Osteoblast (primary cell): ENCODE measurements at regions not wholly inside any gene's neighbourhood (a gene's known extent, or its start where the extent isn't known, plus 50 kb on each side); places are given as distances from the start of the nearest gene placed in this dataset.
"Not testable (repeated sequence)": the region's sequence is repeated elsewhere in the genome, so short reads cannot be mapped to it uniquely, and the experiment has no call there.

Experiments used
- DNase-seq: peaks from one replicate; pipeline ENCODE4 v3.0.0; 2011; ENCODE audit warnings: low spot score, mixed read lengths; ENCODE audit not compliant: insufficient read length; ENCODE audit errors: missing footprints
- H2AFZ ChIP-seq: 2 replicates; pipeline ENCODE4 v1.6.0; 2011; ENCODE audit warnings: mild to moderate bottlenecking, low read length
- H3K27ac ChIP-seq: 2 replicates; pipeline ENCODE4 v1.5.1; 2011; ENCODE audit warnings: mild to moderate bottlenecking, low read depth, low read length, moderate library complexity
- H3K27me3 ChIP-seq: 2 replicates; pipeline ENCODE4 v1.6.0; 2012; ENCODE audit warnings: mild to moderate bottlenecking, control low read depth, inconsistent platforms, low read length, moderate library complexity; ENCODE audit not compliant: insufficient read depth
- H3K36me3 ChIP-seq: 2 replicates; pipeline ENCODE4 v1.5.1; 2011; ENCODE audit warnings: mild to moderate bottlenecking, low read length, control low read depth, moderate library complexity; ENCODE audit not compliant: insufficient read depth
- H3K4me1 ChIP-seq: 2 replicates; pipeline ENCODE4 v1.5.1; 2011; ENCODE audit warnings: mild to moderate bottlenecking, low read length, control low read depth, moderate library complexity; ENCODE audit not compliant: insufficient read depth
- H3K4me2 ChIP-seq: 2 replicates; pipeline ENCODE4 v1.6.0; 2011; ENCODE audit warnings: mild to moderate bottlenecking, low read length; ENCODE audit not compliant: insufficient read depth
- H3K4me3 ChIP-seq: fragments of 200-600 bp; sonication (generic); 3 replicates; pipeline ENCODE4 v1.5.1; 2012; ENCODE audit warnings: mild to moderate bottlenecking, low read length, inconsistent platforms; ENCODE audit not compliant: insufficient read depth
- H3K79me2 ChIP-seq: 2 replicates; pipeline ENCODE4 v1.6.0; 2012; ENCODE audit warnings: mild to moderate bottlenecking, low read length, control low read depth, inconsistent platforms; ENCODE audit not compliant: insufficient read depth
- H3K9me3 ChIP-seq: 2 replicates; pipeline ENCODE4 v1.5.1; 2011; ENCODE audit warnings: low read depth, low read length, control low read depth
- H4K20me1 ChIP-seq: 2 replicates; pipeline ENCODE4 v1.6.0; 2012; ENCODE audit warnings: mild to moderate bottlenecking, low read length, control low read depth; ENCODE audit not compliant: insufficient read depth
- CTCF ChIP-seq: IDR thresholded peaks from 2 replicates; pipeline ENCODE4 v1.5.1; 2011; ENCODE audit warnings: mild to moderate bottlenecking, low read depth, low read length, moderate library complexity; ENCODE audit errors: extremely low read depth

DNA sequence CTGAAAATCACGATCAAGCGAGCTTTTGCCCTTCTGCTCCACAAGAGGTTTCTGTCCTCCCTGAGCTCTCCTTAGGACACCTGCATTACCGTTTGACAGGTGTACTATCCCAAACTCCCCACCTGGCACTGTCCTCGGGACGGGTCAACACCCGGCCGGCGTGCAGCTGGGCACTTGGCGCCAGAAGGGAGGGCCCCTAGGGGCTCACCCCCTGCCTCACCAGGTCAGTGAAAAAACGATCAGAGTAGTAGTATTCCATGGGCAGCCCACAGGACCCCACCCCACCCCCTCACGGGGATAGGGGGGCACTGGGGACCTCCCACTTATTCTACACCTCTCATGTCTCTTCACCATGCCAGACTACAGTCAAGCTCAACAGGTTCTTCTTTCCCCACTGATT is 117.6 kb upstream of the ANKRD30BL start:
- no peaks in the 10 kb centered on the region for H3K79me2 ChIP-seq
- H2AFZ ChIP-seq, result no peak overlapping the region
- no peak overlapping the region for H3K27ac ChIP-seq
- peaks cover 2% of the 10 kb centered on the region for H3K9me3 ChIP-seq
- no peak overlapping the region for H3K4me2 ChIP-seq
- DNase-seq, result no peak
- no peaks in the 10 kb centered on the region for H4K20me1 ChIP-seq
- TF ChIP-seq CTCF, result no peak
- H3K27me3 ChIP-seq, result no peaks in the 10 kb centered on the region
- no peaks in the 10 kb centered on the region for H3K4me1 ChIP-seq
- no peaks in the 10 kb centered on the region for H3K36me3 ChIP-seq
- H3K4me3 ChIP-seq, result no peak overlapping the region

GRCh38 chr2:132279930-132280615 is 118.3 kb upstream of the ANKRD30BL start:
- Histone ChIP-seq H4K20me1 (no peaks in the 10 kb centered on the region), H3K79me2 (no peaks in the 10 kb centered on the region), H3K9me3 (peaks cover 2% of the 10 kb centered on the region), H3K36me3 (no peaks in the 10 kb centered on the region), H3K4me2 (no peak overlapping the region), H3K4me3 (no peak overlapping the region), H2AFZ (no peak overlapping the region), H3K27ac (no peak overlapping the region), H3K4me1 (no peaks in the 10 kb centered on the region), H3K27me3 (no peaks in the 10 kb centered on the region)
- no peak for TF ChIP-seq CTCF
- DNase-seq, result no peak

GRCh38 chr2:132280912-132281311 is 119.2 kb upstream of the ANKRD30BL start:
- no peak for DNase-seq
- Histone ChIP-seq H3K4me2 (no peak overlapping the region), H3K27ac (no peak overlapping the region), H3K79me2 (no peaks in the 10 kb centered on the region), H3K4me3 (no peak overlapping the region), H3K36me3 (no peaks in the 10 kb centered on the region), H3K9me3 (peaks cover 2% of the 10 kb centered on the region), H3K4me1 (no peaks in the 10 kb centered on the region), H2AFZ (no peak overlapping the region), H4K20me1 (no peaks in the 10 kb centered on the region), H3K27me3 (no peaks in the 10 kb centered on the region)
- TF ChIP-seq CTCF, result no peak

- not testable (repeated sequence) for H4K20me1 ChIP-seq, H3K4me2 ChIP-seq, H3K79me2 ChIP-seq, H3K36me3 ChIP-seq, H3K4me3 ChIP-seq, H3K4me1 ChIP-seq, DNase-seq, H2AFZ ChIP-seq, H3K27me3 ChIP-seq, H3K9me3 ChIP-seq, H3K27ac ChIP-seq
Measured at GRCh38 chr2:132282104-132282503, 120.4 kb upstream of the ANKRD30BL start.
